HG03460 (cell line): ENCODE measurements at regions not wholly inside any gene's neighbourhood (a gene's known extent, or its start where the extent isn't known, plus 50 kb on each side); places are given as distances from the start of the nearest gene placed in this dataset.
"Not testable (repeated sequence)": the region's sequence is repeated elsewhere in the genome, so short reads cannot be mapped to it uniquely, and the experiment has no call there.

ENCODE experiments used
- ATAC-seq: cut with Tn5 transposase; IDR thresholded peaks from one replicate; pipeline ENCODE4 v1.9.1; 2021; ENCODE audit not compliant: unreplicated experiment

DNA sequence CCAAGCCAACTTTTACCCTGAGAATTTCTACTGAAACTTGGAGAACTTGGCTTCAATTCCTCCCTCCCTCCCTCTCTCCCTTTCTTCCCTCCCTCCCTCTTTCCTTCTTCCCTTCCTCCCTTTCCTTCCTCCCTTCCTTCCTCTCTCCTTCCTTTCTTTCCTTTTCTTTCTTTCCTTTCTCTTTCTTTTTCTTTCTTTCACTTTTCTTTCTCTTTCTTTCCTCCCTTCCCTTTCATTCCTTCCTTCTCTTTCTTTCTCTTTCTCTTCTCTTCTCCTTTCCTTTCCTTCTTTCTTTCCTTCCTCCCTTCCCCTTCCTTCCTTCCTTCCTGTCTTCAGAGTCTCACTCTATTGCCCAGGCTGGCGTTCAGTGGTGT lies 268.1 kb upstream of the SDK2 start:
- no peak for ATAC-seq

DNA sequence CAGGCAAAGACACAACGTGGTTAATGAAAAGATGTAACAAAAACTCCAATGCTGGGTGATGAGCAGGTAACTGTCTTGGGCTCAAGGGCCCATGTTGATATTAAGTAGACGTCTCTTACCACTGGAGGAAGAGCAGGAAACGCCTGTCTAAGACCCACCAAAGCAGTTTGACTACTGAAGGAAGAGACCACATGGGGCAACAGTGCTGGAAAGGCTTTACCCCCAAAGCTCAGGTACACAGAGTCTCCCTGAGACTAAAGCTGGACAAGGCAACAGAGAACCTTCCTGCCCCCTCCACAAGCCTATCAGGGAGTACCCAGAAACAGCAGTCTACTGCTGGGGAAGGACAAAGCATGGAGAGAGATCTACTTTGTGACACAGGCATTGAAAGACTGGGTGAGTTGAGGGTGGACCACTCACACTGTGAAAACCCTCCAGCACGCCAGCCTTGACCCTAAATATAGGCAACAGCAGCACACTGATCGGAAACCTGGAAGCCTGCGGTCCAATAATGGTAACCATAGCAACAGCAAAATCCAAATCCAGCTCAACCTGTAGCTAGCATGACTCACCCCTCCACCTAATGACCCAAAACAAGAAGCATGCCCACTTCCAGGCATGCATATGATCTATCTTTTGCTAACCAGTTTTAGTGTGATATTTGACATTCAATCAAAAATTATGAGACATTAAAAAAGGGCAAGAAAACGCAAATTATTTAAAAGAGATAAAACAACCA lies 270.5 kb upstream of the SDK2 start:
- ATAC-seq, result no peak

DNA sequence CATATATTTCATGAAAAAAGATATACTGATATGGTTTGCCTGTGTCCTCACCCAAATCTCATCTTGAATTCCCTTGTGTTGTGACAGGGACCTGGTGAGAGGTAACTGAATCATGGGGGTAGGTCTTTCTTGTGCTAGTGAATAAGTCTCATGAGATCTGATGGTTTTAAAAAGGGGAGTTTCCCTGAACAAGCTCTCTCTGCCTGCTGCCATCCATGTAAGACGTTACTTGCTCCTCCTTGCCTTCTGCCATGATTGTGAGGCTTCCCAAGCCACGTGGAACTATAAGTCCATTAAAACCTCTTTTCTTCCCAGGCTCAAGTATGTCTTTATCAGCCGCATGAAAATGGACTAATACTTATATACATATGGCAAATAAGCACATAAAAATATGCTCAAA lies 274.8 kb upstream of the SDK2 start:
- ATAC-seq, result not testable (repeated sequence)

DNA sequence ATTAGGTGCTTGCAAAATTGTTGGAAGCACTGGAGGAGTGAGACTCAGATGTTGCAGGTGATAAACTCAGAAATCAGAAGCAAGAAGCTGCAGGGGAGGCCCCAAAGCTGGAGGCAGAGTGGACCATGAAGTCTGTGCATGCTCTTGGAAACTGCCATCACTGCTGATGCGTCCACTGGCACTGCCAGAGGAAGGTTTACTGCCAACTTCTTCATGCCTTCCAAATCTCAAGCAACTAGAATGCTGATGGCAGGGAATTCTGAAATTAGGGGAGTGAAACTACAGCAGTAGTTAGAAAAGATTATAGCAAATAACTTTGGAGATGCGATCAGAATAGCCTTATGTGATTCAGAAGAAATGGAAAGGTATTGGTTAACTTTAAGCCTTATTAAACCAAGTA lies 277.1 kb upstream of the SDK2 start:
- no peak for ATAC-seq

DNA sequence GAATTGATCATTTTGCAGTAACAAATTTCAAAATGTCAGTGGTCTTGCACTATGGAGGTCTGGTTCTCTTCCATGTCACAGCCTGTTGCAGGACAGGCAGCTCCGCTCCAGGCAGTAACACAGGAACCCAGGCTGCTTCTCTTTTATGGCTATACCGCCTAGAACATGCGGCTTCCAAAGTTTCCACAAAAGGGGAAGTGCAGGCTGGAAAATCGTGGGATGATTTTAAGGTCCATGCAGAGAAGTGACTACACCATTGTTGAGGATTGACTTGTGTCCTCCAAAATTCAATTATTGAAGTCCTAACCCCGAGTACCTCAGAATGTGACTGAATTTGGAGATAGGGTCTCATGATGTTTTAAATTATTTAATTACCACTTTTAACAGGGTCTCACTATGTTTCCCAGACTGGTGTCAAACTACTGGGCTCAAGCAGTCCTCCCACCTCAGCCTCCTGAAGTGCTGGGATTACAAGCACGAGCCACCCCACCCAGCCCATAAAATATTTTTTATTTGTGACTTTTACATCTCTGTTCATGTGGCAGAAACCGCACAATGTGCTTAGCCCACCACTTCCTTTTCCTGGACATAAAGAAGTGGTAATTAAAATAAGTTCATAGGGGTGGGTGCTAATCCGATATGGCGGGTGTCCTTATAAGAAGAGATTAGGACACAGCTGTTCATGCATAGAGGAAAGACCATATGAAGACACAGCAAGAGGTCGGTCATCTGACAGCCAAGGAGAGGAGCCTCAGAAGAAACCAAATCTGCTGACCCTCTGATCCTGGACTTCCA lies 279.2 kb upstream of the RPL38 start:
- no peak for ATAC-seq

DNA sequence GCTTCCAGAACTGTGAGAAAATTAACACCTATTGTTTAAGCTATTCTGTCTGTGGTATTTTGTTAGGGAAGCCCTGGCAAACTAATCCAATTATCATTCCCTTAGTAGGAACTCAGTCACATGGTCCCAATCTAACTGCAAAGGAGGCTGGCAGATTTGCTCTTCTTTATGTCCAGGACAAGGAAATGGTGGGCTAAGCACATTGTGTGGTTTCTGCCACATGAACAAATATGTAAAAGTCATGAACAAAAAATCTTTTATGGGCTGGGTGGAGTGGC lies 278.6 kb upstream of the RPL38 start:
- no peak for ATAC-seq

DNA sequence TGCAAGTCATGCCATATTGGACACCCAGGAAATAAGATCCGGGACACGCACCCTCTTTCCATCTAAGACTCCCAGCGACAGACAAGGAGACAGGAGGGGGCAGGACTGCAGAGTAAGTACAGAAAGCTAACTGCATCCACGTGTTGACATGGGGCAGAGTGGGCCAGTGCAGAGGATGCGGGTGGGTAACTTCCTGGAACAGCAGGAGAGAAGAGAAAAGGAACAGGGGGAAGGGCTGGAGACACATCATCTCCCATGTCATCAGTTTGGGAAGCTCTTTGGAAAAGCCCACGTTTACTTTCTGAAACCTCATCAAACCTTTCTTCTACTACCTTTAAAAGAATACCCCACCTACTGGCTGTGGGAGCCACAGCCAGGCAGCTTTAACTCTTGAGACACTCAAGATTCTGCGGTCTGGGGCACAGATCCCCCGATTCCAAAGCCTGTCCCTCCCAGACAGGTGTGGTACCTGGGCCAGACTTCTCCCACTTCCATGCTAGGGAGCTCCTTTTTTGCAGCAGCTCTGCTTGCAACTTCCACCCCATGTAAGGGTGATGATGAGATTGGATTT lies 273.5 kb upstream of the RPL38 start:
- no peak for ATAC-seq

DNA sequence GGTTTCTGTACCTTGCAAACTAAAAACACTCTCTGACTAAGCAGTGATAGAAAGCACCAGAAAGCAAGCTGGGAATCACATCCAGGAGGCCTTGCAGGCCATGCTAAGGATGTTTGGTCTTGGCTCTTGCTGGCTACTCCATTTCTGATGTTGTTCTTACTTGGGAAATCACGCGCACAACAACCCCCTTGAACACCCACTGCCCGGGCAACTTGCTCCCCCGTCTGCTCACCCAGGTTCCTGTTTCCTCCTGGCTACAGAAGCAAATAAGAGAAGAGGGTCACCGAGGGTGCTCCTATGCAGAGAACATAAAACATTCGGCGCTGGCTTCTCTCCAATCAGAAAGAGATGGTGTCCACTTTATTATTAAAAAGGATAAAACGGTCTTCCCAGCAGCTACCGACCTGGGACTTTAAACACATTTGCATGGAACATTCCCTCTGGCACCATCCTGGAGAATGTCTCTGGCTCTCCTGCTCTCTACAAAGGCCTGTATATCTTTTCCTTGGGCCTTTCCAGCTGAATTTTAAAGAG lies 271.2 kb upstream of the RPL38 start:
- no peak for ATAC-seq

DNA sequence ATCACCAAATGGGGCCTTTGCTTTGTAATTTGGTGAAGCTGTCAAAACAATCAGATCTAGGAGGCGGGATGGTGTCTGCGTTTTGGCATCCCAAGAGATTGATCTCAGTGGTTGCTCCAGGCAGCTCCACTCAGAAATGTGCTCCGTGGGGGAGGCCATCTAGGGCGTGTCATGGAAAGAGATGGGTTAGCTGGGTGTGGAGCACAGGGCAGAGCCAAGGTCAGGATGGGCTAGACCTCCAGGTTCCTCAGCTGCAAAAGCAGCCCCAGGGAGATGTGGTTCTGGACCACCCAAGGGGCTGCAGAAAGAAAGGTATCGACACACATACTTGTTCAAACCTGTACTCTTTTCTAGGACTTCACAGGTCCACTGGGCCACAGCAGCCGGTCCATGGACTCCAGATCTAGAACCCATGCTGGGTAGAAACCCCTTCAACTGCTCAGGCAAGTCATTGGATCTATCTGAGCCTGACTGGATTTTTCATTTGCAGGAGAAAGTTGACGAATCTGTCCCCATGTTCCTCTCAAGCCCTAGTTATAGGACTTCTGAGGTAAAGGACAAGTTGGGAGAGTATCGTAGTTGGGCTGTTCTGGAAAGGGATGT lies 270.2 kb upstream of the RPL38 start:
- ATAC-seq, result no peak

DNA sequence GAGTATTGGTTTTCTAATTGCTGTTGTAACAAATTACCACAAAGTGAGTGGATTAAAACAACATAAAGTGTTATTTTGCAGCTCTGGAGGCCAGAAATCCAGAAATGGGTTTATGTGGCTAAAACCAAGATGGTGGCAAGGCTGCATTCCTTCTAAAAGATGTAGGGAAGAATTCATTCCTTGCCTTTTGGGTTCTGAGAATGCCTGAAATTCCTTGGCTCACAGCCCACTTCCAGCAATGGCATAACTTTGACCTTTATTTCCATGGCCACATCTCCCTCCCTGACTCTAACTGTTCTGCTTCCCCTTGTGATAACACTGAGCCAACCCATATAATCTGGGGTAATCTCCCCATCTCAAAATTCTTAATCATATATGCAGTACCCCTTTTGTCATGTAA lies 269.6 kb upstream of the RPL38 start:
- no peak for ATAC-seq

DNA sequence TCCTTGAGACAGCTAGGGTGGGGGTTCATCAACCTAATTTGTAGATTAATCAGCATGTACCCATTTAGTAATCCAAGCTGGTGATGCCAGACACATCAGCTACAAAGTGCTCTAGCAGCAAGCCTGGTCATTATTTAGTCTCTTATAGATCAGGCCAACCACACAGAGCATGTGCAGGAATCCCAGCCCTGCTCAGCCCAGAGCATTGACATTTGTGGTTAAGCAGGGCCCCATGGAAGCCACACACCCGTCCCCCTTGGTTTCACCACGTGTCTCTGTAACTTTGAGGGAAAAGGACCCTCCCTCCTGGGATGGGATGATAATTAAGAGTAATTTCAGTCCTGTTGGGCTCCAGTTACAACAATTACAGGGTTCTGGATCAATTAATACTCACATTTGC lies 268.8 kb upstream of the RPL38 start:
- no peak for ATAC-seq

DNA sequence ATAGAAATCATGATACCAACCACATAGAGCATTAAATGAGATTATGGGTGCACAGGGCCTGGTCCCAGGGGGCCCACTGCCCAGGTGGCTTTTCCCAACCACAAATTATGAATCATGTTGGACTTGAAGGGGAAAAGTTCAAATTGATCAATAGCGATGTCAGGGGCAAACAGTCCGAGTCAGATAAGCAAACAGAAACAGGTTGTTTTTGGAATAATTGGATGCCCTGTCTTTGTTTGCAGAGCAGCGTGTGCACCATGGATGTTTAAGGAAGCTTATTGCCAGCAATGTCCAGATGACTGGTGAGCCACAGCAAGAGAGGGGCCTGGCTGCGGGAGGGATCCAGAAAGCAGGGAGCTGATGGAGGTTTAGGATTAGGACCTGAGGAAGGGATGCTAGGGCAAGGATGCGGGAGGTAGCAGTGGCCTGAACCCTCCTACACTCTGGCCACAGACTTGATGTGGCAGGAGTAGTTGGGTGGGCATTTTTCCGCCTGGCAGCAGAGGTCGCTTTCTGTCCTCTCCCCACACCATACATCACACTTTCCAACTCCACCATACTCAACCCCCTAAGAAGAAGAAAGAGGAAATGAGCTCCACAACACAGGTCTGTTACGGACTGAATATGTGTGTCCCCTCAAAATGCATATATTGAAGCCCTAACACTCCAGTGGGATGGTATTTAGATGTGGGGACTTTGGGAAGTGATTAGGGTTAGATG lies 266.4 kb upstream of the RPL38 start:
- ATAC-seq, result no peak

DNA sequence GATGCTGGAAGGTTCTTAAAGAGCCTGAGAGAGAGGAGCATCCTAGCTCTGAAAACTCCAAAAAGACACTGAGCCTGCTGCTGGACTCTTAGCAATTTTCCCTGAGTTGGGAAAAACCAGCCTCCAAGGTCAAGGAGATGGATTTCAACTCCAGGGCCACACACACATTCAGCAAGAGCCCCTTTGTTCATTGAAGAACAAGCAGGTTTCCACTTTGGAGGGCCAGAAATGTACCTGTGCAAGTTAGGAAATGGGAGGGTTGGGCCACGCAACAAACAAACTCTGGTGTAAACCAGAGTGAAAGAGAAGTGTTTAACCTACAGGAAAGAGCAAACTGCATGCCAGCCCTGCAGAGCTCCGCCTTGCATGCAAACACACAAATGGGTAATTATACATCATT lies 264.8 kb upstream of the RPL38 start:
- ATAC-seq, result no peak

DNA sequence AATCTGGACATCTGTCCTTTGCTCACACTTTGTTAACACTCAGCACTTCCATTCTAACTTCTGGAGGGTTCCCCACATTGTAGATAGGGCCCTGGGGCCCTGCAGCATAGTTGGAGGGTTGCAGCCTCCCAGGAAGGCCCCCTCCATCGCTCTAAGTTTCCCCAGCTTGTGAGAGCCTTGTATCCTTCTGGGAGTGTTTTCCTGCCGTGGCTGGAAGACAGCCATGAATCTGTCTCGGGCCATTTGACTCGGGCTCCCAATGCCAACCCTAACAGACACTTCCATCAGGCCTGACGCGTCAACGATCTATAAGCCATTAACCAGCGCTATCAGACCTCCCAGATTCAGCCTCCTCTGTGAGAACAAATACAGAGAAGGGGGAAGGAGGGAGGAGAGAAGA lies 263.7 kb upstream of the RPL38 start:
- ATAC-seq, result no peak

DNA sequence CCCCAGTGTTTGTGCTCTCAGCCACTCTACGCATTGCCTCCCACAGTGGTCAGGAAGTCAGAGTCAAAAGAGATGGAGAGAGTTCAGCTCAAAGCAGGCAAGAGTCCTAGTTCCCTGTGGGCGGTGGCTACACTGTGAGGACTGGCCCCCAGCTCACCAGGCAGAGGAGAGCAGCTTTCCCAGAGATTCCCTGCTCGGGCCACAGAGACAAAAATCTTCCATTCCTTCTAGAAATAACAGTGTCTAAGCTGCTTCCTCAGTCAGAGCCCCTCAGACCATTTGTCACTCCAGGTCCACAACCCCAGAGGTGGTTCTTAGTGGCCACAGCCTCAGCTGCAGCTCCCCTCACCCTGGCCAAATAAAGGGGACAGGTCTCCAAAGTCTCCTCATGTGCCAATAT lies 263.0 kb upstream of the RPL38 start:
- ATAC-seq, result no peak

DNA sequence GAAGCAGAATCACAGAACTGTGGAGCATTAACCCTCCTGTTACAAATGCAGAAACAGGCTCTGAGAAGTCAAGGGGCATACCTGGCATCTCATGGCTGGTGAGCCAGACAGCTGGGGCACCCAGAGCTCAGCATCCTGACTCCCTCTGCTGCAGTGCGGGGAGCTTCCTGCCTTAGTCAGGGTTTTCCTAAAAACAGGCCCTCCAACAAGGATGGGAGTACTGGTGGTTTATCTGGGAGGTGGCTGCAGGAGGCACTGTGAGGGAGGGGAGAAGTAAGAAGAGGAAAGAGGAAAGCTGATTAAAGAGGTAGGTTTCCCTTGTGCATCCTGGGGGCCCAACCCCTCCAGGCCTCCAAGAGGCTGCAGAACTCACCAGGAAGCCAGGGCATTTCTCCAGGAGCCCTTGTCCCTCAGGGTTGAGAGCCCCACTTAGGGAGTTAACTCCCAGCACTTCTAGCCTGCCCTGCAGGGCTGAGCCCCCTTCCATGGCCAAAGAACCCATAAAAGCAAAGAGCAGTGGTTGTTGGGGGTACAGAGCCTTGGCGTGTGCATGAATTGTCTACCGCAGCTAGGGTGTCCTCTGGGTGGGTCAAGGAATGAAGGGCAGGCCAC lies 261.5 kb upstream of the RPL38 start:
- ATAC-seq, result no peak

DNA sequence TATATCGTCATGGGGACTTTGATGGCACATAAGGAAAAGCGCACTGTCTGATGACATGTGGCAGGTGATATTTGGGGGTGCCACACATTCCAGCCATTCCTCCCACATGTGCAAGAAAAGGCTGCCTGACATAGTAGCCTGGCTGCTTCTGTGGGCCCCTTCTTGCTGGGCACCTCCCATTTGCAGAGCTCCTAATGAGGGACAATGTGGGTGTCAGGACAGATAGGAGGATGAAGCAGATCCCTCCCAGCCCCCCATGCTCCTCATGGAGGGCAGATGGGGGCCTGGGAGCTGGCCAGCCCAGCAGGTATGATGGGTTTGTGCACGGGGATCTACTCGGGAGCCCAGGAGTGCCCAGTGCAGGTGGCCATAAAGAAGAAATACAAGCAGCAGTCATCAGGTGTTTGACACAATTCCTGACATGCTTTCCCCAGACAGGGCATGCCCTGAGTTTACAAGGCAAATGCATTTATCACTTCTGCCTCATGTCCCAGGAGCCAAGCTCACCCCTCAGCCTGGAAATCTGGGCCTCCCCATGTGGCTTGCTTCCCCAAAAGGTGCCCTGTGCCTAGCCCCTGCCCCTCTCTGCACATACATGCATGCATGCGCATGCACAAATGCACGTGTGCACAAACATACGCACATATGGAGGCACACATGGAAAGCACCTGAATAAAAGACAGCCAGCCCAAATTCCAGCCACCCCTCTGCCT lies 260.6 kb upstream of the RPL38 start:
- ATAC-seq, result no peak

DNA sequence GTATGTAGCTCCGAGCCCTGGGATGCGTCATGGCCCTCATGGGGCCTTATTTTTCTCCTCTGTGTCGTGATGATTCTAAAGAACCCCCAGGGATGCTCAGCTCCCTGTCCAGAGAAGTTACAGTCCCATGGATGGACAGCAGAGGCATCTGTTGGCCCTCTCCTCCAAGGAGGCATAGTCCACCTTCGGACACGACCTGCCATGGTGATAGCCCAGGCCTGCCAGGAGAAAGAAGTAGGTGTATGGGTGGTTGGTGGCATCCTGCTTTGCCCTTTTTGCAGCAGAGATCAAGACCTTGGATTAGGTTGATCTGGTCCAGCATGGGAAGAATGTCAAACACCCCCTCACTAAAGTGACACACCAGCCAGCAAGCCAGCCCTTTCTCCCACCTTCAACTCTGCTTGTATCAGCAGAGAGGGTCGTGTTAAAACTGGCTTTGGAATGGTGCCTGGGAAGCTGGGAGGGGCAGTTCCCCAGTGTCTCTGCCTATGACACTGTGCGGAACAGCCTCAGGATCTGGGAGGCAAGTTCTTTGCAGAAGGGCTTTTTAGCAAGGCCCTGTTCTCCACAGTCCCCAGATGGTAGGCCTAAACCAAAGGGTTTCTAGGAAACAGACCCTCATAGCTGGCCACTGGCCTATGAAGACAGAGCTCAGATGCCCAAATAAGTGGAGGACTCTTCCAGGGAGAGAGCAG lies 259.9 kb upstream of the RPL38 start:
- no peak for ATAC-seq

DNA sequence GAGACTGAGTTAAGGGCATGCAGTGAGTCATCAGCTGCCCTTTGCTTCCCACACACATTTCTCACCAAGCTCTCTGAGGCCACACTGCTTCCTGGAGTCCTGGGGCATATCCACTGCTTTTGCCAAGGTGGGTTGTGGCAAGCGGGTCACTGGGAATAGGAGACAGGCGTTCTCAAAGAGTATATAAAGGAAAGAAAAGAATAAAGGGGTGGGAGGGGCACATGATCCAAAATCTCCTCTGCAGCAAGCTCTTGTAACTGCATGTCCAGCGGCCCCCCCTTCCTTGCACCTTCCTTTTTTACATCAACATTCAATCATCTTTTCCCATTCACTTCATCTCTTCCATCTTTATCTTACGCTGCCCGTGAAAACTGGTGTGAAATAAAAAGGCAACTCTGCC lies 259.1 kb upstream of the RPL38 start:
- no peak for ATAC-seq
